ENCODE measurements at regions not wholly inside any gene's neighbourhood (a gene's known extent, or its start where the extent isn't known, plus 50 kb on each side); places are given as distances from the start of the nearest gene placed in this dataset.

GRCh38 chr13:76730220-76730619, 156.0 kb downstream of the KCTD12 start:
- Histone ChIP-seq H3K79me2 (ENCODE audit: insufficient read depth) (no peaks in the 10 kb centered on the region), H3K27ac (ENCODE audit: low read depth in 2 of 2, low read length in 1 of 2) (no peak overlapping the region), H3K36me3 (replicated peaks in 1 of 2; ENCODE audit: control insufficient read depth in 1 of 2, insufficient read depth in 2 of 2, low read length in 1 of 2) (no peaks in the 10 kb centered on the region), H3K4me2 (no peak overlapping the region), H3K4me1 (ENCODE audit: control insufficient read depth in 1 of 2, insufficient read depth in 2 of 2, low read depth in 1 of 2, low read length in 1 of 2) (0 out of 4 replicates have a peak, but pooled peaks cover 0 to 5% of the 10 kb centered on the region in 2 experiments), H3K9ac (no peak overlapping the region), H2AFZ (ENCODE audit: low read depth) (no peak overlapping the region), H3K9me2 (no peaks in the 10 kb centered on the region), H3K4me3 (ENCODE audit: low read depth in 2 of 2, low read length in 1 of 2) (no peak overlapping the region), H3K27me3 (ENCODE audit: insufficient read depth) (no peaks in the 10 kb centered on the region), H3F3A (replicated peaks; ENCODE audit: insufficient read depth) (no peaks in the 10 kb centered on the region), H4K20me1 (ENCODE audit: insufficient read depth) (no peaks in the 10 kb centered on the region), H3K9me3 (no peaks in the 10 kb centered on the region)
- CTCF ChIA-PET, result no interaction called here
- POLR2A ChIA-PET, result no interaction called here
- DNase-seq, result no peak
- WGBS (ENCODE audit: low lambda C conversion rate), result 72% methylated on average over 4 of the region's 4 CpGs
- TF ChIP-seq FOSL2 (IDR thresholded peaks at IDR 0.05; ENCODE audit: borderline replicate concordance, low read depth), result no peak

GRCh38 chr13:76729691-76730090, 156.5 kb downstream of the KCTD12 start:
- H3K9me2 ChIP-seq, result no peaks in the 10 kb centered on the region
- no peaks in the 10 kb centered on the region for H4K20me1 ChIP-seq (ENCODE audit: insufficient read depth)
- 0 out of 4 replicates have a peak, but pooled peaks cover 0 to 10% of the 10 kb centered on the region in 2 experiments for H3K4me1 ChIP-seq (ENCODE audit: control insufficient read depth in 1 of 2, insufficient read depth in 2 of 2, low read depth in 1 of 2, low read length in 1 of 2)
- no peaks in the 10 kb centered on the region for H3F3A ChIP-seq (replicated peaks; ENCODE audit: insufficient read depth)
- TF ChIP-seq TEAD4 (IDR thresholded peaks at IDR 0.05; ENCODE audit: borderline replicate concordance, insufficient read depth) (no peak), GATA2 (CRISPR knock-in tag; IDR thresholded peaks at IDR 0.05) (no peak), EZH2phosphoT487 (IDR thresholded peaks at IDR 0.05; ENCODE audit: borderline replicate concordance, low read depth) (no peak), ELF1 (IDR thresholded peaks at IDR 0.05) (no peak)
- H3K9ac ChIP-seq, result no peak overlapping the region
- no peak overlapping the region for H3K4me2 ChIP-seq
- CTCF ChIA-PET, result no interaction called here
- H3K27ac ChIP-seq (ENCODE audit: low read depth in 2 of 2, low read length in 1 of 2), result no peak overlapping the region
- no peaks in the 10 kb centered on the region for H3K27me3 ChIP-seq (ENCODE audit: insufficient read depth)
- DNase-seq, result no peak
- no peaks in the 10 kb centered on the region for H3K9me3 ChIP-seq
- no peak overlapping the region for H3K4me3 ChIP-seq (ENCODE audit: low read depth in 2 of 2, low read length in 1 of 2)
- no peaks in the 10 kb centered on the region for H3K79me2 ChIP-seq (ENCODE audit: insufficient read depth)
- no peak overlapping the region for H2AFZ ChIP-seq (ENCODE audit: low read depth)
- POLR2A ChIA-PET, result no interaction called here
- H3K36me3 ChIP-seq (replicated peaks in 1 of 2; ENCODE audit: control insufficient read depth in 1 of 2, insufficient read depth in 2 of 2, low read length in 1 of 2), result no peaks in the 10 kb centered on the region
- 67% methylated on average over 1 of the region's 1 CpG for WGBS (ENCODE audit: low lambda C conversion rate)

GRCh38 chr13:76725896-76726295, 160.3 kb downstream of the KCTD12 start:
- Histone ChIP-seq H3K27me3 (ENCODE audit: insufficient read depth) (no peaks in the 10 kb centered on the region), H3K4me1 (ENCODE audit: control insufficient read depth in 1 of 2, insufficient read depth in 2 of 2, low read depth in 1 of 2, low read length in 1 of 2) (peaks cover 0 to 26% of the 10 kb centered on the region in 2 experiments; a peak in 1 of 4 replicates), H3K4me2 (no peak overlapping the region), H3K27ac (ENCODE audit: low read depth in 2 of 2, low read length in 1 of 2) (no peak overlapping the region; a peak in 1 of 4 replicates), H3K36me3 (replicated peaks in 1 of 2; ENCODE audit: control insufficient read depth in 1 of 2, insufficient read depth in 2 of 2, low read length in 1 of 2) (no peaks in the 10 kb centered on the region), H3K4me3 (ENCODE audit: low read depth in 2 of 2, low read length in 1 of 2) (no peak overlapping the region), H3K9me3 (no peaks in the 10 kb centered on the region), H2AFZ (ENCODE audit: low read depth) (peak overlapping the region; percentile 61; the same call in 1 of the 2 replicates), H4K20me1 (ENCODE audit: insufficient read depth) (no peaks in the 10 kb centered on the region), H3F3A (replicated peaks; ENCODE audit: insufficient read depth) (peaks cover 10% of the 10 kb centered on the region), H3K79me2 (ENCODE audit: insufficient read depth) (no peaks in the 10 kb centered on the region), H3K9ac (no peak overlapping the region), H3K9me2 (no peaks in the 10 kb centered on the region)
- CTCF ChIA-PET, result interaction anchor here (0.7 kb wide), 1 partner anchor 238 kb away, joined by 3 read pairs; no protein-coding TSS in a partner anchor
- TF ChIP-seq RXRA (IDR thresholded peaks at IDR 0.05; ENCODE audit: borderline replicate concordance, low read depth) (no peak), PBX3 (IDR thresholded peaks at IDR 0.05) (no peak), GATA2 (CRISPR knock-in tag; IDR thresholded peaks at IDR 0.05) (no peak), REST (IDR thresholded peaks at IDR 0.05; ENCODE audit: low read depth, low read length) (no peak), NRF1 (IDR thresholded peaks at IDR 0.05; ENCODE audit: low read depth, low read length) (no peak), FOXJ3 (CRISPR knock-in tag; IDR thresholded peaks at IDR 0.05) (no peak)
- no peak for DNase-seq
- WGBS (ENCODE audit: low lambda C conversion rate), result 43% methylated on average over 1 of the region's 1 CpG
- POLR2A ChIA-PET, result no interaction called here
